ENCODE measurements at regions not wholly inside any gene's neighbourhood (a gene's known extent, or its start where the extent isn't known, plus 50 kb on each side); places are given as distances from the start of the nearest gene placed in this dataset.

- Histone ChIP-seq H3K4me3 (no peak overlapping the region), H3K36me3 (no peaks in the 10 kb centered on the region), H3K4me1 (ENCODE audit: low read depth) (peaks cover 15% of the 10 kb centered on the region), H3K27ac (no peak overlapping the region), H3K9me3 (ENCODE audit: low read depth) (no peaks in the 10 kb centered on the region), H3K27me3 (no peaks in the 10 kb centered on the region)
- DNase-seq (ENCODE audit: low read depth in 1 of 2, low spot score in 1 of 2): no peak
- TF ChIP-seq CTCF (IDR thresholded peaks at IDR 0.05; ENCODE audit: low read depth, low read length): no peak
Measured at GRCh38 chr5:173783371-173783770, 104.8 kb upstream of the CPEB4 start.

DNA sequence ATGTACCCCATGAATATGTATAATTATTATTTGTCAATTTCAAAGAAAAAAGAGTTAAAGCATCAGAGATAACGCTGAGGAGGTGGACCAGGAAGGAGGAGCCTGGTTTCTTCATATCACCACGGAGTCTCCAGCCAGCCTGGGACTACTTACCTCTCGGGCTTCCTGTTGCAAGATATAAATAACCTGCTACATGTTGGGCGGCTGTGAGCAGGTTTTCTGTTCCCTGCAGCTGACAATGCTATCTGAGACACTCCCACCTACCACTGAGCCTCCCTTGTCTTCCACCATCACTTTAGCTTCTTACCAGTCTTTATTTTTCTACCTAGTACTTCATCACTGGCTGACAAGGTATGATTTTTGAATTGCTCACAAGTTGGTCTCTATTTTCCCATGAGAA, 102.7 kb upstream of the CPEB4 start:
- Histone ChIP-seq H3K9me3 (ENCODE audit: low read depth) (no peaks in the 10 kb centered on the region), H3K4me3 (no peak overlapping the region), H3K4me1 (ENCODE audit: low read depth) (peaks cover 15% of the 10 kb centered on the region), H3K36me3 (no peaks in the 10 kb centered on the region), H3K27ac (no peak overlapping the region), H3K27me3 (no peaks in the 10 kb centered on the region)
- TF ChIP-seq CTCF (IDR thresholded peaks at IDR 0.05; ENCODE audit: low read depth, low read length): no peak
- DNase-seq (ENCODE audit: low read depth in 1 of 2, low spot score in 1 of 2): no peak

DNA sequence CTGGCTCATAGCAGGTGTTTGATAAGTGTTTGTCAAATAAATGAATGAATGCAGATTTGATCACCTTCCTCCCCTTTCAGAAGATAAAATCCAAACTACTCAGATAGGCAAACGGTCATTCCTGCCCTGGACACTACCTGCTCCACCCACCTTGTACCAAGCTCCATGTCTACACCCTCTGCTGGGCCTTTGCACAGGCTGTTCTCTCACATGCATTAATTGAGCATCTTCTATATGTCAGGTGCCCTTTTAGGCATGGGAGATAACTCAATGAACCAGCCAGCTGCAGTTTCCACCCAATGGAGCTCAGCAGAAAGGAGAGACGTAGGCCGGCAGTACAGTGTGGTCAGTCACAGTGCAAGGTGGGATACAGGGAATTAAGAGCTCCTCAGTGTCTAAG, 102.3 kb upstream of the CPEB4 start:
- no peak for DNase-seq (ENCODE audit: low read depth in 1 of 2, low spot score in 1 of 2)
- H3K27ac ChIP-seq: no peak overlapping the region
- no peaks in the 10 kb centered on the region for H3K27me3 ChIP-seq
- H3K36me3 ChIP-seq: no peaks in the 10 kb centered on the region
- no peak for TF ChIP-seq CTCF (IDR thresholded peaks at IDR 0.05; ENCODE audit: low read depth, low read length)
- no peaks in the 10 kb centered on the region for H3K9me3 ChIP-seq (ENCODE audit: low read depth)
- peaks cover 15% of the 10 kb centered on the region for H3K4me1 ChIP-seq (ENCODE audit: low read depth)
- no peak overlapping the region for H3K4me3 ChIP-seq

DNA sequence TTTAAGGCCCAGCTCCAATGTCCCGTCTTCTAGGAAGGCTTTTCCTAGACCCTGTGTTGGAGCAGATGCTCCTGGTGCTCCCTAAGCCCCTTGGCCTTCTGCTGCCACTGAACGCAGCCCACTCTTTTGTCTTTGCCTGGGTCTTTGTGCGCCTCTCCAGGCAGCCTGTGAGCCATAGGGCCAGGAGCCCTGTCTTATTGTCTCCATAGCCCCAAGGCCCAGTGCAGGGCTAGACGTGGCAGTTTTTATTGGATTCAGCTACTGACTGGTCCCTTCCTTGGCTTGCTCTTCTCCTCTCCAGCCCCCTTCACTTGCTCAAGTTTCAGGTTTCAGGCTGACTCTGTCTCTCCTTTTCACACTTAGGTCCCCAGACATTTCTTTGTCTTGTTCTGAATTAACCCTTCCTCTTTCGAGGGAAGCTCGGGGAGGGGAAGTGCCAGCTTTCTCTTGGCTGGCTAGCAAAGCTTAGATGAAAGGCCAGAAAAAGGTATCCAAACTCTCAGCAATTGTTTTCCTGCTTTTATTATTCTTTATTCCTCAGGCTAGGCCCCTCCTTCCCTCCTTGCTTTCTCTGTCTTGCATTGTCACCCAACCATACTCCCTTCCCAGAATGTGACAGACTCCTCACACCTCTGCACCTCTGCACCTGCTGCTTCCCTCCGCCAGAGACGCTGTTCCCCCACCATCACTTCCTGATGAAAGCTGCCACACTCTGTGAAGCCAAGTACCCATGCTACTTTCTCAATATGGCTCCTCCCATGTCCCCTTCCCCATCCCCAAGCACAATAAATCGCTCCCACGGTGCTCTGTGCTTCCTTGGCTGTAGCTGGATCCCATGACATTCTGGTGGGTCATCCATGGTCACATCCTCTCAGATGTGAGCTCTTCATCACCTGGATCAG, 101.6 kb upstream of the CPEB4 start:
- peaks cover 15% of the 10 kb centered on the region for H3K4me1 ChIP-seq (ENCODE audit: low read depth)
- H3K27me3 ChIP-seq: no peaks in the 10 kb centered on the region
- DNase-seq (ENCODE audit: low read depth in 1 of 2, low spot score in 1 of 2): no peak
- H3K9me3 ChIP-seq (ENCODE audit: low read depth): no peaks in the 10 kb centered on the region
- no peaks in the 10 kb centered on the region for H3K36me3 ChIP-seq
- no peak overlapping the region for H3K4me3 ChIP-seq
- no peak overlapping the region for H3K27ac ChIP-seq
- no peak for TF ChIP-seq CTCF (IDR thresholded peaks at IDR 0.05; ENCODE audit: low read depth, low read length)

GRCh38 chr5:173789031-173789920, 98.9 kb upstream of the CPEB4 start:
- Histone ChIP-seq H3K4me3 (no peak overlapping the region), H3K27ac (no peak overlapping the region), H3K4me1 (ENCODE audit: low read depth) (peaks cover 15% of the 10 kb centered on the region), H3K27me3 (no peaks in the 10 kb centered on the region), H3K36me3 (no peaks in the 10 kb centered on the region), H3K9me3 (ENCODE audit: low read depth) (no peaks in the 10 kb centered on the region)
- peak in 1 of 2 donors; percentile 73 for DNase-seq (ENCODE audit: low read depth in 1 of 2, low spot score in 1 of 2)
- no peak for TF ChIP-seq CTCF (IDR thresholded peaks at IDR 0.05; ENCODE audit: low read depth, low read length)

All from cardiac muscle cell (in vitro differentiated cells and primary cell).